Endothelial cell of umbilical vein (primary cell): ENCODE measurements at regions not wholly inside any gene's neighbourhood (a gene's known extent, or its start where the extent isn't known, plus 50 kb on each side); places are given as distances from the start of the nearest gene placed in this dataset.

Experiments used
- BruUV-seq: library from RNA; stranded (reverse); fragments of 400-500 nt; replicated peaks from 2 replicates; lab custom pipeline; 2021; lab: Mats Ljungman, UMichigan
- CTCF ChIA-PET: fragments of 300-600, 350-600 bp; sonication (Branson Sonifier 250); formaldehyde crosslinking; loops from one replicate; lab custom pipeline; 2021; ENCODE audit warnings: antibody characterized with exemption, inconsistent platforms; lab: Charles Lee
- POLR2A ChIA-PET: fragments of 300-600, 350-600 bp; sonication (Branson Sonifier 250); formaldehyde crosslinking; loops from one replicate; lab custom pipeline; 2021; ENCODE audit warnings: antibody characterized with exemption, inconsistent platforms; lab: Charles Lee
- DNase-seq: peaks from one replicate; pipeline ENCODE4 v3.0.0-alpha.2; 2011; ENCODE audit warnings: low read depth, low spot score
- FAIRE-seq: peaks from 2 replicates; lab custom pipeline; 2011; peaks lifted over from hg19 to GRCh38; lab: Jason Lieb, UNC
- H2AFZ ChIP-seq: 2 replicates; pipeline ENCODE4 v1.6.0; 2012; ENCODE audit warnings: low read depth, low read length, control low read depth, inconsistent platforms
- H3K27ac ChIP-seq: 2 replicates; pipeline ENCODE4 v1.5.1; 2011; ENCODE audit warnings: low read depth, mild to moderate bottlenecking, control low read depth, low read length, moderate library complexity; ENCODE audit not compliant: insufficient read depth
- H3K27me3 ChIP-seq, 2 experiments: 2 replicates each; pipeline versions ENCODE4 v1.6.0 to v1.6.1; 2011; ENCODE audit warnings: low read length in 2 of 2, mixed read lengths in 1 of 2; ENCODE audit not compliant: control insufficient read depth in 2 of 2, insufficient read depth in 2 of 2
- H3K36me3 ChIP-seq, 2 experiments: 2 replicates in 1 of 2; 3 replicates in 1 of 2; pipeline ENCODE4 v1.5.1; 2011; ENCODE audit warnings: low read length in 2 of 2, mild to moderate bottlenecking in 1 of 2, moderate library complexity in 1 of 2; ENCODE audit not compliant: control insufficient read depth in 2 of 2, insufficient read depth in 2 of 2; ENCODE audit errors: extremely low read depth in 1 of 2
- H3K4me1 ChIP-seq: 3 replicates; pipeline ENCODE4 v1.5.1; 2011; ENCODE audit warnings: mild to moderate bottlenecking, low read length; ENCODE audit not compliant: control insufficient read depth, insufficient read depth; ENCODE audit errors: extremely low read depth
- H3K4me2 ChIP-seq: 2 replicates; pipeline ENCODE4 v1.6.1; 2011; ENCODE audit warnings: low read length, control low read depth, mixed read lengths; ENCODE audit not compliant: insufficient read depth
- H3K4me3 ChIP-seq, 3 experiments: fragments of 200-600 bp in 1 of 3; sonication (generic), shearing (Covaris generic) in 1 of 3; replicated peaks in 1 of 3; 2 replicates each; pipeline ENCODE4 v1.5.1; 2011 to 2016; ENCODE audit warnings: control low read depth in 3 of 3, low read length in 3 of 3, mild to moderate bottlenecking in 2 of 3, inconsistent platforms in 1 of 3, low read depth in 1 of 3, moderate library complexity in 1 of 3; ENCODE audit not compliant: insufficient read depth in 1 of 3
- H3K79me2 ChIP-seq: 2 replicates; pipeline ENCODE4 v1.6.0; 2012; ENCODE audit warnings: low read length, inconsistent platforms; ENCODE audit not compliant: control insufficient read depth, insufficient read depth
- H3K9ac ChIP-seq: replicated peaks from 2 replicates; pipeline ENCODE3; 2011; ENCODE audit warnings: low read length, control low read depth; ENCODE audit not compliant: insufficient read depth; ENCODE audit errors: extremely low read depth
- H3K9me1 ChIP-seq: replicated peaks from 3 replicates; pipeline ENCODE4 v1.6.0; 2011; ENCODE audit warnings: mild to moderate bottlenecking, low read length; ENCODE audit not compliant: control insufficient read depth, insufficient read depth; ENCODE audit errors: extremely low read depth
- H3K9me3 ChIP-seq: replicated peaks from 2 replicates; pipeline ENCODE4 v1.5.1; 2012; ENCODE audit warnings: low read length, inconsistent platforms; ENCODE audit not compliant: control insufficient read depth, insufficient read depth
- H4K20me1 ChIP-seq: replicated peaks from 2 replicates; pipeline ENCODE3; 2011; ENCODE audit warnings: mild to moderate bottlenecking, low read length; ENCODE audit not compliant: control insufficient read depth, insufficient read depth; ENCODE audit errors: extremely low read depth
- CTCF ChIP-seq, 2 donors: IDR thresholded peaks; 1 replicate in 1 of 2; 2 replicates in 1 of 2; pipeline ENCODE4 v1.5.1; 2011; ENCODE audit warnings: low read length in 2 of 2, mild to moderate bottlenecking in 2 of 2, moderate library complexity in 2 of 2, control low read depth in 1 of 2, inconsistent platforms in 1 of 2, low read depth in 1 of 2; ENCODE audit not compliant: insufficient read depth in 1 of 2; ENCODE audit errors: extremely low read depth in 1 of 2
- EZH2 ChIP-seq: IDR thresholded peaks from 2 replicates; pipeline ENCODE4 v1.6.1; 2012; ENCODE audit warnings: borderline replicate concordance, low read depth, mild to moderate bottlenecking, moderate library complexity, low read length, inconsistent platforms; ENCODE audit not compliant: severe bottlenecking
- FOS ChIP-seq: IDR thresholded peaks from 2 replicates; pipeline ENCODE4 v1.6.1; 2011; ENCODE audit warnings: mild to moderate bottlenecking, low read length, moderate library complexity, borderline replicate concordance; ENCODE audit not compliant: insufficient read depth
- GATA2 ChIP-seq: IDR thresholded peaks from 2 replicates; pipeline ENCODE4 v1.7.0; 2011; ENCODE audit warnings: low read depth, mild to moderate bottlenecking, moderate library complexity, mixed read lengths, low read length; ENCODE audit not compliant: insufficient read length, insufficient read depth
- JUN ChIP-seq: IDR thresholded peaks from 2 replicates; pipeline ENCODE4 v1.6.1; 2011; ENCODE audit warnings: borderline replicate concordance, low read depth; ENCODE audit not compliant: insufficient read length, insufficient read depth
- MAX ChIP-seq: IDR thresholded peaks from 2 replicates; pipeline ENCODE4 v1.6.1; 2011; ENCODE audit not compliant: insufficient read depth, insufficient read length
- MYC ChIP-seq: IDR thresholded peaks from one replicate; pipeline ENCODE4 v1.6.1; 2011; ENCODE audit warnings: mild to moderate bottlenecking, low read depth, low read length
- POLR2A ChIP-seq: IDR thresholded peaks from 2 replicates; pipeline ENCODE4 v1.6.1; 2012; ENCODE audit warnings: low read depth, mild to moderate bottlenecking, control low read depth, low read length
- POLR2AphosphoS5 ChIP-seq: IDR thresholded peaks from 2 replicates; pipeline ENCODE4 v1.6.1; 2012; ENCODE audit warnings: low read depth, mild to moderate bottlenecking, control low read depth, low read length, moderate library complexity; ENCODE audit not compliant: insufficient read depth
- dilution Hi-C: fragments of 300-500 bp; cut with MboI; formaldehyde crosslinking; loops from one replicate; pipeline ENCODE4 v1.15.0; 2019; ENCODE audit warnings: low sequenced_read_pairs; ENCODE audit not compliant: extremely low pct_ligation_motif_present
- intact Hi-C: fragments of 100-400 bp; cut with micrococcal nuclease; formaldehyde crosslinking; loops from one replicate; pipeline ENCODE4 v1.10.0; 2022

GRCh38 chr1:81379430-81379829 lies 421.3 kb upstream of the ADGRL2 start:
- no peaks in the 10 kb centered on the region for H4K20me1 ChIP-seq
- DNase-seq (no peak), FAIRE-seq (no peak)
- H3K4me2 ChIP-seq: no peak overlapping the region
- intact Hi-C loops: no loop called here
- H3K36me3 ChIP-seq: no peaks in the 10 kb centered on the region
- H3K9ac ChIP-seq: no peak overlapping the region
- no peaks in the 10 kb centered on the region for H3K9me1 ChIP-seq
- TF ChIP-seq JUN (no peak), MYC (no peak), POLR2A (no peak), MAX (no peak), GATA2 (no peak), CTCF (IDR thresholded peaks at IDR 0.05; ENCODE audit: extremely low read depth in 1 of 2, insufficient read depth in 1 of 2, low read depth in 1 of 2, low read length in 2 of 2) (no peak), POLR2AphosphoS5 (no peak), FOS (no peak), EZH2 (no peak)
- BruUV-seq: no TSS peak
- CTCF ChIA-PET: interaction anchor here (0.9 kb wide), 1 partner anchor 16 kb away, joined by 3 read pairs; no protein-coding TSS in a partner anchor
- dilution Hi-C loops: no loop called here
- H3K27me3 ChIP-seq: no peaks in the 10 kb centered on the region
- H3K4me1 ChIP-seq: no peaks in the 10 kb centered on the region
- no peak overlapping the region for H3K4me3 ChIP-seq
- H3K9me3 ChIP-seq: no peaks in the 10 kb centered on the region
- no peaks in the 10 kb centered on the region for H3K79me2 ChIP-seq
- no peak overlapping the region for H3K27ac ChIP-seq
- POLR2A ChIA-PET: no interaction called here
- no peak overlapping the region for H2AFZ ChIP-seq
